Body of pancreas (tissue), 4 donors: ENCODE measurements at regions not wholly inside any gene's neighbourhood (a gene's known extent, or its start where the extent isn't known, plus 50 kb on each side); places are given as distances from the start of the nearest gene placed in this dataset.

ENCODE experiments used
- CTCF ChIP-seq, 7 experiments: fragments of 450-650 bp in 4 of 7; fragments of 200-600 bp in 3 of 7; sonication (generic) in 3 of 7; IDR thresholded peaks; one replicate each; pipeline ENCODE4 v1.5.1; 2016 to 2019; ENCODE audit warnings: antibody characterized with exemption in 7 of 7
- POLR2A ChIP-seq, 3 donors: fragments of 450-650 bp; IDR thresholded peaks; one replicate each; pipeline ENCODE4 v1.6.1; 2016; ENCODE audit warnings: antibody characterized with exemption in 3 of 3, mild to moderate bottlenecking in 2 of 3

DNA sequence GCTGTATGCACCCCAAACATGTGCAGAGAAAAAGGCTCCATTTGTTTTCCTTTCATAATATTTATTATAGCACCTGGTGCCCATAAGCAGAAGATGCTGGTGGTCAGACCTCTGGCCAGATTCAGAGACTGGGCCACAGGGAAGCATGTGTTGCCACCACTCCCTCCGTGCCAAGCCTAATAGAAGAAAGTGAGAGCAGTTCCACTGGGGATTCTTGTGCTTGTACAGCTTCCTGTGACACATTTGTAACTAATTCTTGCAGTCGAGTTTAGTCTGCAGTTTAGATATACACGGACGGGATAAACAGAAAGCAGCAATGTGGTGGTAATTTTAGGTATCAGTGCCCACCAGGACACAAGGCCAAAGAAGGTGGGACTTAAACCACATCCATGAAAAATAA lies 135.4 kb upstream of the PIEZO2 start:
- TF ChIP-seq POLR2A (IDR thresholded peaks at IDR 0.05), result no peak
- TF ChIP-seq CTCF (IDR thresholded peaks at IDR 0.05), result no peak
